ENCODE measurements at regions not wholly inside any gene's neighbourhood (a gene's known extent, or its start where the extent isn't known, plus 50 kb on each side); places are given as distances from the start of the nearest gene placed in this dataset.

GRCh38 chr3:38989917-38990510 lies 61.7 kb downstream of the SCN11A start:
- no peak for DNase-seq (ENCODE audit: low read depth)
- no peak for TF ChIP-seq CTCF (IDR thresholded peaks at IDR 0.05; ENCODE audit: control insufficient read depth, insufficient read depth, low read depth, low read length, missing control alignments)
- H3K4me3 ChIP-seq (ENCODE audit: control insufficient read depth, low read depth, low read length): no peak overlapping the region

DNA sequence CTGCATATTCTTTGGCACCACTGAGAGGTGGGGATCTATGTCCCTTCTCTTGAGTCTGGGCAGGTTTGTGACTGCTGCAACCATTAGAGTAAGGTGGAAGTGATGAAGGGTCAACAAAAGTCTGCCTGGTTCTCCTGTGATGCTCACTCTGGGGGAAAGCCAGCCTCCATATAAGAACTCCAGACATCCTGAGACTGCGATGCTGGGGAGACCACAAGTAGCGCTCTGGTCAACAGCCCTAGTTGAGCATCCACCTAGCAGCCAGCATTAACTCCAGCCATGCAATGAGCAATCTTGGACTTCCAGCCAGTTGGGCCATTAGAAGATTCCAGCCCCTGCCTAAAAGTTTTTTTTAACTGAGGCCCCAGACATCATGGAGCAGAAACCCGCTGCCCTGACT lies 62.8 kb downstream of the SCN11A start:
- no peak for DNase-seq (ENCODE audit: low read depth)
- no peak overlapping the region for H3K4me3 ChIP-seq (ENCODE audit: control insufficient read depth, low read depth, low read length)
- no peak for TF ChIP-seq CTCF (IDR thresholded peaks at IDR 0.05; ENCODE audit: control insufficient read depth, insufficient read depth, low read depth, low read length, missing control alignments)

GRCh38 chr3:38987456-38987855 lies 64.3 kb downstream of the SCN11A start:
- DNase-seq (ENCODE audit: low read depth): no peak
- no peak overlapping the region for H3K4me3 ChIP-seq (ENCODE audit: control insufficient read depth, low read depth, low read length)
- no peak for TF ChIP-seq CTCF (IDR thresholded peaks at IDR 0.05; ENCODE audit: control insufficient read depth, insufficient read depth, low read depth, low read length, missing control alignments)

GRCh38 chr3:38986901-38987300 lies 64.8 kb downstream of the SCN11A start:
- no peak overlapping the region for H3K4me3 ChIP-seq (ENCODE audit: control insufficient read depth, low read depth, low read length)
- no peak for DNase-seq (ENCODE audit: low read depth)

DNA sequence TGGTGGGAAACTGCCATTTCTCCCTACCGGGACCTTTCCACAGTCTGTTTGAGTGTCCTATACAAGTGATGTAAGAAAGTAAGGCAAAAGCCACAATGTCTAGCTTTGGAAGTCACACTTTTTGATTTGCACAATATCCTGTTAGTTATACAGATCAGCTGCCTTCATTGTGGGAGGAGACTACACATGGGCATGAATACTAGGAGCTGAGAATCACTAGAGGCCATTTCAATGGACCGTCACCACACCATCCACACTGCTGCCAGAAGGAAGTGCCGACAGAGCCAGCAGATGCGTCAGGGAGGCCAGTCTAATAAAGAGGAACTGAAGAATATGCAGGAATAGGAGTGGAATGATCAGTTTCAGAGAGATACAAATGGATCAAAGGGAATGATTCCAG lies 65.8 kb downstream of the SCN11A start:
- no peak for DNase-seq (ENCODE audit: low read depth)
- TF ChIP-seq CTCF (IDR thresholded peaks at IDR 0.05; ENCODE audit: control insufficient read depth, insufficient read depth, low read depth, low read length, missing control alignments): no peak
- no peak overlapping the region for H3K4me3 ChIP-seq (ENCODE audit: control insufficient read depth, low read depth, low read length)

More at GRCh38 chr3:38986901-38987300, 64.8 kb downstream of the SCN11A start:
- TF ChIP-seq CTCF (IDR thresholded peaks at IDR 0.05; ENCODE audit: control insufficient read depth, insufficient read depth, low read depth, low read length, missing control alignments): no peak

GRCh38 chr3:38985581-38985980 lies 66.2 kb downstream of the SCN11A start:
- no peak overlapping the region for H3K4me3 ChIP-seq (ENCODE audit: control insufficient read depth, low read depth, low read length)
- DNase-seq (ENCODE audit: low read depth): no peak
- no peak for TF ChIP-seq CTCF (IDR thresholded peaks at IDR 0.05; ENCODE audit: control insufficient read depth, insufficient read depth, low read depth, low read length, missing control alignments)

- H3K4me3 ChIP-seq (ENCODE audit: control insufficient read depth, low read depth, low read length): no peak overlapping the region
- no peak for DNase-seq (ENCODE audit: low read depth)
- no peak for TF ChIP-seq CTCF (IDR thresholded peaks at IDR 0.05; ENCODE audit: control insufficient read depth, insufficient read depth, low read depth, low read length, missing control alignments)
Measured at GRCh38 chr3:38984731-38985130, 67.0 kb downstream of the SCN11A start.

All from AG09309 (cell line).